ENCODE measurements at regions not wholly inside any gene's neighbourhood (a gene's known extent, or its start where the extent isn't known, plus 50 kb on each side); places are given as distances from the start of the nearest gene placed in this dataset.

- Histone ChIP-seq H3K4me1 (ENCODE audit: low read length) (no peaks in the 10 kb centered on the region), H3K27ac (ENCODE audit: low read length) (no peak overlapping the region), H3K4me3 (ENCODE audit: low read length) (no peak overlapping the region), H3K79me2 (ENCODE audit: low read length) (no peaks in the 10 kb centered on the region), H2AFZ (ENCODE audit: low read length) (no peak overlapping the region), H3F3A (ENCODE audit: insufficient read depth, low read length) (no peaks in the 10 kb centered on the region), H3K9ac (ENCODE audit: low read length) (no peak overlapping the region), H3K36me3 (replicated peaks; ENCODE audit: insufficient read depth, low read length) (no peaks in the 10 kb centered on the region), H3K9me3 (replicated peaks; ENCODE audit: insufficient read depth, low read length) (no peaks in the 10 kb centered on the region), H3K9me2 (replicated peaks; ENCODE audit: insufficient read depth, low read length) (no peaks in the 10 kb centered on the region), H3K27me3 (replicated peaks; ENCODE audit: insufficient read depth, low read length) (no peaks in the 10 kb centered on the region), H3K4me2 (ENCODE audit: low read depth, low read length) (no peak overlapping the region), H4K20me1 (ENCODE audit: insufficient read depth, low read length) (no peaks in the 10 kb centered on the region)
- no peak for DNase-seq
- TF ChIP-seq EZH2phosphoT487 (IDR thresholded peaks at IDR 0.05; ENCODE audit: low read length), result no peak
- TF ChIP-seq EZH2 (optimal IDR thresholded peaks at IDR 0.05; ENCODE audit: low read depth, low read length), result no peak
- TF ChIP-seq, protein P1, sequence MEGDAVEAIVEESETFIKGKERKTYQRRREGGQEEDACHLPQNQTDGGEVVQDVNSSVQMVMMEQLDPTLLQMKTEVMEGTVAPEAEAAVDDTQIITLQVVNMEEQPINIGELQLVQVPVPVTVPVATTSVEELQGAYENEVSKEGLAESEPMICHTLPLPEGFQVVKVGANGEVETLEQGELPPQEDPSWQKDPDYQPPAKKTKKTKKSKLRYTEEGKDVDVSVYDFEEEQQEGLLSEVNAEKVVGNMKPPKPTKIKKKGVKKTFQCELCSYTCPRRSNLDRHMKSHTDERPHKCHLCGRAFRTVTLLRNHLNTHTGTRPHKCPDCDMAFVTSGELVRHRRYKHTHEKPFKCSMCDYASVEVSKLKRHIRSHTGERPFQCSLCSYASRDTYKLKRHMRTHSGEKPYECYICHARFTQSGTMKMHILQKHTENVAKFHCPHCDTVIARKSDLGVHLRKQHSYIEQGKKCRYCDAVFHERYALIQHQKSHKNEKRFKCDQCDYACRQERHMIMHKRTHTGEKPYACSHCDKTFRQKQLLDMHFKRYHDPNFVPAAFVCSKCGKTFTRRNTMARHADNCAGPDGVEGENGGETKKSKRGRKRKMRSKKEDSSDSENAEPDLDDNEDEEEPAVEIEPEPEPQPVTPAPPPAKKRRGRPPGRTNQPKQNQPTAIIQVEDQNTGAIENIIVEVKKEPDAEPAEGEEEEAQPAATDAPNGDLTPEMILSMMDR (IDR thresholded peaks at IDR 0.05; ENCODE audit: low read length), result no peak
Observed at GRCh38 chr10:118871244-118871865, 116.6 kb upstream of the CACUL1 start.

- TF ChIP-seq EZH2 (optimal IDR thresholded peaks at IDR 0.05; ENCODE audit: low read depth, low read length) (no peak), EZH2phosphoT487 (IDR thresholded peaks at IDR 0.05; ENCODE audit: low read length) (no peak)
- TF ChIP-seq, protein P1 (IDR thresholded peaks at IDR 0.05; ENCODE audit: low read length), result no peak
- H2AFZ ChIP-seq (ENCODE audit: low read length), result no peak overlapping the region
- no peak for DNase-seq
Observed at GRCh38 chr10:118873091-118873737, 118.4 kb upstream of the CACUL1 start.

GRCh38 chr10:118873738-118874105 lies 119.0 kb upstream of the CACUL1 start:
- Histone ChIP-seq H3K79me2 (ENCODE audit: low read length) (no peaks in the 10 kb centered on the region), H3K4me3 (ENCODE audit: low read length) (no peak overlapping the region), H3F3A (ENCODE audit: insufficient read depth, low read length) (no peaks in the 10 kb centered on the region), H3K9me3 (replicated peaks; ENCODE audit: insufficient read depth, low read length) (no peaks in the 10 kb centered on the region), H3K27ac (ENCODE audit: low read length) (no peak overlapping the region), H3K4me1 (ENCODE audit: low read length) (no peaks in the 10 kb centered on the region), H3K4me2 (ENCODE audit: low read depth, low read length) (no peak overlapping the region), H3K36me3 (replicated peaks; ENCODE audit: insufficient read depth, low read length) (no peaks in the 10 kb centered on the region), H3K27me3 (replicated peaks; ENCODE audit: insufficient read depth, low read length) (no peaks in the 10 kb centered on the region), H3K9me2 (replicated peaks; ENCODE audit: insufficient read depth, low read length) (no peaks in the 10 kb centered on the region), H3K9ac (ENCODE audit: low read length) (no peak overlapping the region), H4K20me1 (ENCODE audit: insufficient read depth, low read length) (no peaks in the 10 kb centered on the region), H2AFZ (ENCODE audit: low read length) (no peak overlapping the region)
- TF ChIP-seq EZH2phosphoT487 (IDR thresholded peaks at IDR 0.05; ENCODE audit: low read length) (no peak), EZH2 (optimal IDR thresholded peaks at IDR 0.05; ENCODE audit: low read depth, low read length) (no peak)
- TF ChIP-seq, protein P1 (IDR thresholded peaks at IDR 0.05; ENCODE audit: low read length), result no peak
- no peak for DNase-seq

More at GRCh38 chr10:118873091-118873737, 118.4 kb upstream of the CACUL1 start:
- H3K36me3 ChIP-seq (replicated peaks; ENCODE audit: insufficient read depth, low read length), result no peaks in the 10 kb centered on the region
- H3K79me2 ChIP-seq (ENCODE audit: low read length), result no peaks in the 10 kb centered on the region
- H3K4me1 ChIP-seq (ENCODE audit: low read length), result no peaks in the 10 kb centered on the region
- H4K20me1 ChIP-seq (ENCODE audit: insufficient read depth, low read length), result no peaks in the 10 kb centered on the region
- no peak overlapping the region for H3K4me2 ChIP-seq (ENCODE audit: low read depth, low read length)
- H3F3A ChIP-seq (ENCODE audit: insufficient read depth, low read length), result no peaks in the 10 kb centered on the region
- no peaks in the 10 kb centered on the region for H3K9me3 ChIP-seq (replicated peaks; ENCODE audit: insufficient read depth, low read length)
- H3K27ac ChIP-seq (ENCODE audit: low read length), result no peak overlapping the region
- H3K9ac ChIP-seq (ENCODE audit: low read length), result no peak overlapping the region
- no peaks in the 10 kb centered on the region for H3K27me3 ChIP-seq (replicated peaks; ENCODE audit: insufficient read depth, low read length)
- H3K4me3 ChIP-seq (ENCODE audit: low read length), result no peak overlapping the region
- no peaks in the 10 kb centered on the region for H3K9me2 ChIP-seq (replicated peaks; ENCODE audit: insufficient read depth, low read length)
